Muscle of arm (tissue), 1 donor: ENCODE measurements at regions not wholly inside any gene's neighbourhood (a gene's known extent, or its start where the extent isn't known, plus 50 kb on each side); places are given as distances from the start of the nearest gene placed in this dataset.

Experiments
- DNase-seq: peaks from one replicate; pipeline ENCODE4 v3.0.0-alpha.2; 2013

DNA sequence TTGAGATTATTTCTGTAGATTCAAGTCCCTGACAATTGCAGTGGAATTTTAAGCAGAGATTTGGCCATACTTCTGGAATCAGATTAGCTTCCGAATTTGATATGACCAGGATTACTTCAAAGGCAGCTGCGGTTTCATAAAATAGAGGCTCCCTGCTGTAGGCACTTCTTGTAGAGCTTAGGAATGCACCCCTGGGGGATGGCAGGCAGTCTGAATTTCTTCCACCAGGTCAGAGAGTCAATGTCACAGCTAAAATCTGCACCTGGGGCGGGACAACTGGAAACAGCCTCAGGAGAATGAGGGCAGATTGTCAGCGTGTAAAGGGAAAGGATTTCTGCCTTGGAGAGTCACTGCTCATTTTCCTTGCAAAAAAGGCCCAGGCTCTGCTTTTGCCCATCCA, 182.6 kb downstream of the ARRDC4 start:
- DNase-seq, result no peak

GRCh38 chr15:98144388-98144787, 183.9 kb downstream of the ARRDC4 start:
- DNase-seq, result no peak

GRCh38 chr15:98146031-98146820, 185.7 kb downstream of the ARRDC4 start:
- DNase-seq, result no peak

DNA sequence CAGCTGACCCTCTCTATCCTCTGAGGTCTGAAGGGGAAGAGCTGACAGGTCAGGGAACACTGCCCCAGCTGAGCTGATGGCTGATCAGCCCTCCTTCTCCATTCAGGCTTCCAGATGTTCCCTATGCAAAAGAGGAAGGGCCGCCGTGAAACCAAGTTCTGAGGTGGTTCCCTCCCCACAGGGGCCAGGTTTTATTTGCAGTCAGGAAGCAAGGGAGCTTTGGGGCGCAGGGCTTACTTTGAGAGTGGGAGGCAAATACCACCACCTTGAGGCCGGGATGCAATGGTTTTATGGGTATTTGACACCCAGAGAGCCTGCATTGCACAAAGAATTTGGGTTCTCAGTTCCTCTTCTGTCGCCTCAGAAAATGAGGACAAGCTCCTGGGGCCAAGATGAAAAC, 186.9 kb downstream of the ARRDC4 start:
- DNase-seq, result no peak

- no peak for DNase-seq
These were observed 189.6 kb downstream of the ARRDC4 start for GRCh38 chr15:98150084-98150483.

DNA sequence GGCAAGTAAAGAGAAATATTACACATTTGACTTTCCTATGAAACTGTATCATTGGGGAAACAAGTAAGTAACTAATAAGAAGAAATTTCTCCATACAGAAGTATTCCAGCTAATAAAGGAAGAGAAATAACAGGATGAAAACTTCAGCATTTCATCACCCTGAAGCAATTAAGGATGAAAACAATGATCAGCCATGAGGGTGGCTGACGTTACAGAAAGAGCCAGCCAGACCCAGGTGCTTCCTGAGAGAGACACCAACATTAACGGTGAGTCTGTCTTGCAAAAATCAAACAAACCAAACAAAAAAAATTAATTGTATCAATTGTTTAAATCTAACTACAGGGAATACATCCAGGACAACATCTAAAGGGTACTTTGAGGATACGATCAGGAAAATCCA, 190.0 kb downstream of the ARRDC4 start:
- DNase-seq, result no peak

DNA sequence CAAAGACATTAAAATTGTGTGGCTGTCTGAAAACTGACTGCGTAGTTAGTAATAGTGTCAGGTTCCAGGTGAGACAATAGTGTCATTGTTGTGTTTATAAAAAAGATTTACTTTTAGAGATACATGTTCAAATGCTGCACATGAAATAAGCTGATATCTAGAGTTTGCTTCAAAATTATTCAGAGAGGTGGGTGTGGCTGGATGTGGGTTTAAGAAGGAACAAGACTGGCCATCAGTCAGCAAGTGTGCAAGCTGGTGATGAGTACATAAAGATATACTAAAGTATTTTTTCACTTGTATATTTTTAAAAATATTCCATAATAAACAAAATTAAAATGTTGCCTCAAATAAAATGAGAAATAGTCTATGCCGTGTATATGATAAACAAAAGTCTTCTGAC, 190.6 kb downstream of the ARRDC4 start:
- DNase-seq, result no peak

GRCh38 chr15:98152156-98152555, 191.7 kb downstream of the ARRDC4 start:
- no peak for DNase-seq

- no peak for DNase-seq
These were observed 194.4 kb downstream of the ARRDC4 start for GRCh38 chr15:98154863-98155262.

- no peak for DNase-seq
These were observed 194.9 kb downstream of the ARRDC4 start for GRCh38 chr15:98155356-98155755.

DNA sequence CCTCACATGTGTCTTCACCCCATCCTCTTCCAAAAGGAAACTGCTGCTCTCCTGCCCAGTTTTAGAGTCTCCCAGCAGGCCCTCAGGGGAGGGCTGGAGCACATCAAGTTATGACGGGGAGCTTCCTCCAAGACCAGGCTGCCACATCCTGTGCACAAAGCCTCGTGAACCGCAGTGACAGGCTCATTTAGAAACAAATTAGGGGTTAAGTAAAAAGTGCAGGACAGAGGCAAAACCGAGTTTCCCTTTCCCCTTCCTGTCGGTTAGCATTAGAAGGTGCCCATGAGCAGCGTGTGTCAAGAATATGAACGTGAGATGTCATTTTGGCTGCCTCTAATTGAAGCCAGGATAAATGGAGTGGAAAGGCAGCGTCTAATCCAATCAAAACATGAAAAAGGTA, 199.7 kb downstream of the ARRDC4 start:
- DNase-seq, result no peak

- DNase-seq, result no peak
These were observed 203.0 kb downstream of the ARRDC4 start for GRCh38 chr15:98163319-98164045.

- no peak for DNase-seq
These were observed 204.1 kb downstream of the ARRDC4 start for GRCh38 chr15:98164571-98164970.

- DNase-seq, result no peak
These were observed 204.5 kb downstream of the ARRDC4 start for GRCh38 chr15:98164986-98165385.

GRCh38 chr15:98167722-98168268, 207.3 kb downstream of the ARRDC4 start:
- DNase-seq, result no peak

- DNase-seq, result no peak
These were observed 209.0 kb downstream of the ARRDC4 start for GRCh38 chr15:98169551-98169950.

GRCh38 chr15:98174286-98174685, 213.8 kb downstream of the ARRDC4 start:
- DNase-seq, result no peak

GRCh38 chr15:98174841-98175240, 214.3 kb downstream of the ARRDC4 start:
- no peak for DNase-seq

- peak; percentile 69 for DNase-seq
These were observed 217.6 kb downstream of the ARRDC4 start for GRCh38 chr15:98177966-98178592.

DNA sequence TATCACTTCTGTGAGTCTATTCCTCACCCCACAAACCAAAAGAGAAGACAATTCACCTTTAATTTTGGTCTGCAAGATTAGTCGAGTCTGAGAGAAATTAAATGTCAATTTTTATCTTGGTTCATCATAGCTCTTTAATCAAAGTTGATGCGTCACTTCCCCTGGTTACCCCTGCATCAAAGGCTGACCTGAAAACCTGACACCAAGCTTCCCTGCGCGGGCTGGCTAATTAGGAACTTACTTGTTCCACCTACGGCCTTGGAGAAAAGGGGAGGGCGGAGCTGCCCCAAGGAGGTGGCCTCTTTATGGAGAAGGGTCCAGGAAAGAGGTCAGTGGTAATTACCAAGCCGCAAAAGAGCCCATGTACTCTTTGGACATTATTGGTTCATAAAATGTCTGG, 218.4 kb downstream of the ARRDC4 start:
- no peak for DNase-seq

DNA sequence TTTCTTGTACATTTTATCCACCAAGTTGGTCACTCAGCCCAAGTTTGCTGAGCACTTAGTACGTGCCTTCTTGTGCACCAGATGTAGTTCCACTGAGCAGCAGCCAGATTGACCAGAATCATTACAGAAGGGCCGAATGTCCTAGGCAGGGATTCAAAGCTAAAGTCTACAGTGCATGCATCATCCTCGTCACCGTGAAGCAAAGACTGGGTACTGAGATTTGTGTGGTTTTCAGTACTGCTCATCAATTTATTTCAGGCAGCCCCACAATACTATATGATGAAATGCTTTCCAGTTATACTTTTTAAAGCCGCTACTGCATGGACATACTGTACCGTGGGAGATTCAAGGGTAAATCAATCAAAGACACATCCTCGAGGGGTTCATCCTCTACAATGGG, 227.0 kb downstream of the ARRDC4 start:
- DNase-seq, result no peak

GRCh38 chr15:98190914-98191313, 230.4 kb downstream of the ARRDC4 start:
- DNase-seq, result no peak

DNA sequence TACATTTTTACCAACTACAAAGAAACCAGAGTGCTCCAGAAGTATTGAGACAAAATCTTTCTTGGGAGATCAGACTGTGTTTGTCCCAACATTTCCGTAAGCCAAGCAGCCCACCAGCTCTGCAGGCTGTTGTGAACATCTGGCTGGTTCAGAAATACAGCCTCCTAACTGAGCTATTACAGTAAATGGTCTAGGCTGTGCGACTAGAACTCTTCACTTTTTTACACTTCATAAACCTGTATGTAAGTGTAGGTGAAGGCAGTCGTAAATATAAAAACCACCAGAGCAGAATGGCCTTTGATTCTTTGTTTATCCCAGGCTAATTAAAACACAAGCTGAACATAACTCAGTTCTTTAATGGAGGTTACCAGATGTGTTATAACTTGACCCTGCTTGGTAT, 235.3 kb downstream of the ARRDC4 start:
- no peak for DNase-seq
